Keratinocyte (primary cell): ENCODE measurements at regions not wholly inside any gene's neighbourhood (a gene's known extent, or its start where the extent isn't known, plus 50 kb on each side); places are given as distances from the start of the nearest gene placed in this dataset.

Experiments
- DNase-seq: peaks from one replicate; pipeline ENCODE4 v3.0.0-alpha.2; 2011; ENCODE audit warnings: low read depth, missing footprints, low spot score
- FAIRE-seq: peaks from 2 replicates; lab custom pipeline; 2011; peaks lifted over from hg19 to GRCh38; lab: Jason Lieb, UNC
- H2AFZ ChIP-seq: 2 replicates; pipeline ENCODE4 v1.6.0; 2012; ENCODE audit warnings: low read length, control low read depth, inconsistent platforms; ENCODE audit not compliant: control insufficient read depth
- H3K27ac ChIP-seq: 2 replicates; pipeline ENCODE4 v1.5.1; 2011; ENCODE audit warnings: low read length; ENCODE audit not compliant: control insufficient read depth, insufficient read depth
- H3K27me3 ChIP-seq: 3 replicates; pipeline ENCODE4 v1.6.0; 2011; ENCODE audit warnings: low read length; ENCODE audit not compliant: control insufficient read depth, insufficient read depth; ENCODE audit errors: extremely low read depth
- H3K36me3 ChIP-seq, 2 experiments: 2 replicates in 1 of 2; 3 replicates in 1 of 2; pipeline ENCODE4 v1.5.1; 2011; ENCODE audit warnings: low read length in 2 of 2, mild to moderate bottlenecking in 1 of 2; ENCODE audit not compliant: control insufficient read depth in 2 of 2, insufficient read depth in 2 of 2; ENCODE audit errors: extremely low read depth in 1 of 2
- H3K4me1 ChIP-seq: 3 replicates; pipeline ENCODE4 v1.5.1; 2011; ENCODE audit warnings: low read length; ENCODE audit not compliant: control insufficient read depth, insufficient read depth; ENCODE audit errors: extremely low read depth
- H3K4me2 ChIP-seq: 3 replicates; pipeline ENCODE4 v1.6.0; 2011; ENCODE audit warnings: low read depth, low read length; ENCODE audit not compliant: control insufficient read depth, insufficient read depth; ENCODE audit errors: extremely low read depth
- H3K4me3 ChIP-seq, 3 experiments: fragments of 200-600 bp in 1 of 3; sonication (generic) in 1 of 3; 2 replicates in 2 of 3; 3 replicates in 1 of 3; pipeline ENCODE4 v1.5.1; 2011 to 2016; ENCODE audit warnings: low read length in 3 of 3, mild to moderate bottlenecking in 3 of 3, control low read depth in 2 of 3, inconsistent platforms in 1 of 3, low read depth in 1 of 3, mixed read lengths in 1 of 3, mixed run types in 1 of 3, moderate library complexity in 1 of 3; ENCODE audit not compliant: control insufficient read depth in 2 of 3, insufficient read depth in 2 of 3; ENCODE audit errors: extremely low read depth in 1 of 3
- H3K79me2 ChIP-seq: 2 replicates; pipeline ENCODE4 v1.6.0; 2012; ENCODE audit warnings: low read length; ENCODE audit not compliant: control insufficient read depth, insufficient read depth
- H3K9ac ChIP-seq: 3 replicates; pipeline ENCODE4 v1.6.0; 2011; ENCODE audit warnings: low read length; ENCODE audit not compliant: control insufficient read depth, insufficient read depth; ENCODE audit errors: extremely low read depth
- H3K9me1 ChIP-seq: 3 replicates; pipeline ENCODE4 v1.6.0; 2011; ENCODE audit warnings: low read length; ENCODE audit not compliant: control insufficient read depth, insufficient read depth; ENCODE audit errors: extremely low read depth
- H3K9me3 ChIP-seq: 2 replicates; pipeline ENCODE4 v1.5.1; 2012; ENCODE audit warnings: low read depth, low read length; ENCODE audit not compliant: control insufficient read depth
- H4K20me1 ChIP-seq: 3 replicates; pipeline ENCODE4 v1.6.0; 2011; ENCODE audit warnings: low read length; ENCODE audit not compliant: control insufficient read depth, insufficient read depth; ENCODE audit errors: extremely low read depth
- CTCF ChIP-seq, 3 experiments: IDR thresholded peaks in 1 of 3; conservative IDR thresholded peaks in 1 of 3; optimal IDR thresholded peaks in 1 of 3; 2 replicates in 2 of 3; 3 replicates in 1 of 3; pipeline versions ENCODE3 to v1.5.1; 2011; ENCODE audit warnings: low read length in 3 of 3, mild to moderate bottlenecking in 3 of 3, moderate library complexity in 2 of 3, control low read depth in 1 of 3, inconsistent platforms in 1 of 3; ENCODE audit not compliant: insufficient read depth in 2 of 3; ENCODE audit errors: extremely low read depth in 1 of 3
- EZH2 ChIP-seq: IDR thresholded peaks from one replicate; pipeline ENCODE4 v1.6.1; 2012; ENCODE audit warnings: inconsistent platforms, mild to moderate bottlenecking, low read length, moderate library complexity
- dilution Hi-C: fragments of 300-500 bp; cut with MboI; formaldehyde crosslinking; loops from one replicate; pipeline ENCODE4 v1.7.0; 2020; ENCODE audit warnings: low sequenced_read_pairs; ENCODE audit not compliant: extremely low pct_ligation_motif_present

- TF ChIP-seq EZH2 (no peak), CTCF (optimal IDR thresholded peaks at IDR 0.05 in 1 of 3, IDR thresholded peaks at IDR 0.05 in 1 of 3, conservative IDR thresholded peaks at IDR 0.05 in 1 of 3; ENCODE audit: extremely low read depth in 1 of 3, insufficient read depth in 2 of 3, low read length in 3 of 3) (no peak)
- no peak for FAIRE-seq
- Histone ChIP-seq H3K9ac (no peak overlapping the region), H3K4me1 (no peaks in the 10 kb centered on the region), H3K9me3 (no peaks in the 10 kb centered on the region), H4K20me1 (no peaks in the 10 kb centered on the region), H3K27ac (no peak overlapping the region), H3K4me3 (no peak overlapping the region), H3K36me3 (peaks cover 14 to 43% of the 10 kb centered on the region in 2 experiments), H3K9me1 (no peaks in the 10 kb centered on the region), H2AFZ (no peak overlapping the region), H3K4me2 (no peak overlapping the region), H3K27me3 (no peaks in the 10 kb centered on the region), H3K79me2 (no peaks in the 10 kb centered on the region)
- dilution Hi-C loops = no loop called here
- DNase-seq = no peak
Measured at GRCh38 chr9:92236465-92236864, 57.0 kb downstream of the IARS1 start.

GRCh38 chr9:92234514-92234913, 59.0 kb downstream of the IARS1 start:
- Histone ChIP-seq H2AFZ (no peak overlapping the region), H3K9ac (no peak overlapping the region), H3K4me1 (no peaks in the 10 kb centered on the region), H3K79me2 (no peaks in the 10 kb centered on the region), H3K27me3 (no peaks in the 10 kb centered on the region), H3K36me3 (peaks cover 7 to 25% of the 10 kb centered on the region in 2 experiments), H3K9me1 (no peaks in the 10 kb centered on the region), H4K20me1 (no peaks in the 10 kb centered on the region), H3K4me3 (no peak overlapping the region), H3K4me2 (no peak overlapping the region), H3K27ac (no peak overlapping the region), H3K9me3 (no peaks in the 10 kb centered on the region)
- DNase-seq (no peak), FAIRE-seq (no peak)
- dilution Hi-C loops = no loop called here
- no peak for TF ChIP-seq EZH2
- TF ChIP-seq CTCF (optimal IDR thresholded peaks at IDR 0.05 in 1 of 3, IDR thresholded peaks at IDR 0.05 in 1 of 3, conservative IDR thresholded peaks at IDR 0.05 in 1 of 3; ENCODE audit: extremely low read depth in 1 of 3, insufficient read depth in 2 of 3, low read length in 3 of 3) = no peak
